ENCODE measurements at regions not wholly inside any gene's neighbourhood (a gene's known extent, or its start where the extent isn't known, plus 50 kb on each side); places are given as distances from the start of the nearest gene placed in this dataset.
"Not testable (repeated sequence)": the region's sequence is repeated elsewhere in the genome, so short reads cannot be mapped to it uniquely, and the experiment has no call there.

GRCh38 chr9:65566018-65566417, 109.7 kb upstream of the ZNG1E start:
- DNase-seq (ENCODE audit: low read depth), result not testable (repeated sequence)

- DNase-seq (ENCODE audit: low read depth), result not testable (repeated sequence)
Measured at GRCh38 chr9:65519018-65519417, 156.7 kb upstream of the ZNG1E start.

- DNase-seq (ENCODE audit: low read depth), result not testable (repeated sequence)
Measured at GRCh38 chr9:65514465-65514864, 161.3 kb upstream of the ZNG1E start.

GRCh38 chr9:65507897-65508296, 167.8 kb upstream of the ZNG1E start:
- not testable (repeated sequence) for DNase-seq (ENCODE audit: low read depth)

GRCh38 chr9:65504686-65505085, 171.0 kb upstream of the ZNG1E start:
- DNase-seq (ENCODE audit: low read depth), result not testable (repeated sequence)

- DNase-seq (ENCODE audit: low read depth), result not testable (repeated sequence)
Measured at GRCh38 chr9:65503696-65504095, 172.0 kb upstream of the ZNG1E start.

GRCh38 chr9:65482890-65483289, 192.8 kb upstream of the ZNG1E start:
- DNase-seq (ENCODE audit: low read depth), result not testable (repeated sequence)

- DNase-seq (ENCODE audit: low read depth), result not testable (repeated sequence)
Measured at GRCh38 chr9:65481291-65481690, 194.4 kb upstream of the ZNG1E start.

GRCh38 chr9:65474891-65475290, 189.9 kb upstream of the FOXD4L5 start:
- not testable (repeated sequence) for DNase-seq (ENCODE audit: low read depth)

- not testable (repeated sequence) for DNase-seq (ENCODE audit: low read depth)
Measured at GRCh38 chr9:65473059-65473822, 188.2 kb upstream of the FOXD4L5 start.

- DNase-seq (ENCODE audit: low read depth), result not testable (repeated sequence)
Measured at GRCh38 chr9:65471106-65471505, 186.1 kb upstream of the FOXD4L5 start.

- not testable (repeated sequence) for DNase-seq (ENCODE audit: low read depth)
Measured at GRCh38 chr9:65466911-65467734, 182.1 kb upstream of the FOXD4L5 start.

GRCh38 chr9:65465246-65465895, 180.4 kb upstream of the FOXD4L5 start:
- not testable (repeated sequence) for DNase-seq (ENCODE audit: low read depth)

GRCh38 chr9:65462476-65462875, 177.5 kb upstream of the FOXD4L5 start:
- not testable (repeated sequence) for DNase-seq (ENCODE audit: low read depth)

GRCh38 chr9:65459756-65460320, 174.8 kb upstream of the FOXD4L5 start:
- DNase-seq (ENCODE audit: low read depth), result no peak

GRCh38 chr9:65458992-65459391, 174.0 kb upstream of the FOXD4L5 start:
- no peak for DNase-seq (ENCODE audit: low read depth)

GRCh38 chr9:65458465-65458864, 173.5 kb upstream of the FOXD4L5 start:
- DNase-seq (ENCODE audit: low read depth), result no peak

GRCh38 chr9:65456991-65457390, 172.0 kb upstream of the FOXD4L5 start:
- not testable (repeated sequence) for DNase-seq (ENCODE audit: low read depth)

- not testable (repeated sequence) for DNase-seq (ENCODE audit: low read depth)
Measured at GRCh38 chr9:65455751-65456647, 171.0 kb upstream of the FOXD4L5 start.

- DNase-seq (ENCODE audit: low read depth), result not testable (repeated sequence)
Measured at GRCh38 chr9:65455136-65455535, 170.1 kb upstream of the FOXD4L5 start.

GRCh38 chr9:65454666-65455065, 169.7 kb upstream of the FOXD4L5 start:
- not testable (repeated sequence) for DNase-seq (ENCODE audit: low read depth)

Data from HS-5 (cell line).